ENCODE measurements at regions not wholly inside any gene's neighbourhood (a gene's known extent, or its start where the extent isn't known, plus 50 kb on each side); places are given as distances from the start of the nearest gene placed in this dataset.

DNA sequence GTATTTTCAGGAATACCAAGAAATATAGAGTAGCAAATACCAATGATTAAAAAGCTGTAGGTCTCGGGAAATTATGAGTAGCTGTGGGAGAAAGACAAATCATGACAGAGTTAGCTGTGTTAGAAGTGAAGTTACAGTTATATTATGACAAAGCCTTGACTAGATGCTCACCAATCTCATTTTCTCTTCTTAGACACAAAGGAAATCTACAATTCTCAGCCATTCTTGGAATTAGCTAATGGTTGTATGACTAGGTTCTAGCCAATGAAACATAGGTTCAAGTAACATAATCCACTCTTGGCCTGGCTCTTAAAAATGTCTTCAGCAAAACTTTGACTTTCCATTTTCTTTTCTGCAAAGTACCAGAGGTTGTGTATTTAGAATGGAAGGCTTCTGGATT is 228.8 kb upstream of the MTPN start:
- Histone ChIP-seq H3K4me1 (ENCODE audit: control insufficient read depth in 1 of 2, insufficient read depth in 1 of 2, low read depth in 1 of 2, low read length in 1 of 2) (no peaks in the 10 kb centered on the region), H3K4me3 (ENCODE audit: low read depth in 1 of 2, low read length in 1 of 2) (no peak overlapping the region), H3K27ac (no peak overlapping the region), H3K36me3 (no peaks in the 10 kb centered on the region), H3K27me3 (no peaks in the 10 kb centered on the region), H3K9me3 (no peaks in the 10 kb centered on the region)
- TF ChIP-seq CTCF (IDR thresholded peaks at IDR 0.05): no peak

GRCh38 chr7:136198168-136198567 is 221.0 kb upstream of the MTPN start:
- Histone ChIP-seq H3K27me3 (no peaks in the 10 kb centered on the region), H3K4me1 (ENCODE audit: control insufficient read depth in 1 of 2, insufficient read depth in 1 of 2, low read depth in 1 of 2, low read length in 1 of 2) (no peaks in the 10 kb centered on the region), H3K36me3 (no peaks in the 10 kb centered on the region), H3K27ac (no peak overlapping the region), H3K9me3 (no peaks in the 10 kb centered on the region), H3K4me3 (ENCODE audit: low read depth in 1 of 2, low read length in 1 of 2) (no peak overlapping the region)
- TF ChIP-seq CTCF (IDR thresholded peaks at IDR 0.05): no peak

DNA sequence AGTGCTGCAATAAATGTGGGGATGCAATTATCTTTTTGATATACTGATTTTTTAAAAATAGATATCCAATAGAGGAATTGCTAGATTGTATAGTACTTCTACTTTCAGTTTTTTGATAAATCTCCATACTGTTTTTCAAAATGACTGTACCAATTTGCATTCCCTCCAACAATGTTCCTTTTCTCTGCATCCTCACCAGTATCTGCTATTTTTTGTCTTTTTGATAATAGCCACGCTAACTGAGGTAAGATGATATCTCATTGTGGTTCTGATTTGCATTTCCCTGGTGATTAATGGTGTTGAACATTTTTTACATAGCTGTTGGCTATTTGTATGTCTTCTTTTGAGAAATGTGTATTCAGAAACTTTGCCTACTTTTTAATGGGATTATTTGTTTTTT is 217.7 kb upstream of the MTPN start:
- Histone ChIP-seq H3K27ac (no peak overlapping the region), H3K4me3 (ENCODE audit: low read depth in 1 of 2, low read length in 1 of 2) (no peak overlapping the region), H3K27me3 (no peaks in the 10 kb centered on the region), H3K9me3 (no peaks in the 10 kb centered on the region), H3K4me1 (ENCODE audit: control insufficient read depth in 1 of 2, insufficient read depth in 1 of 2, low read depth in 1 of 2, low read length in 1 of 2) (no peaks in the 10 kb centered on the region), H3K36me3 (no peaks in the 10 kb centered on the region)
- no peak for TF ChIP-seq CTCF (IDR thresholded peaks at IDR 0.05)

- H3K4me3 ChIP-seq (ENCODE audit: low read depth in 1 of 2, low read length in 1 of 2): no peak overlapping the region
- H3K4me1 ChIP-seq (ENCODE audit: control insufficient read depth in 1 of 2, insufficient read depth in 1 of 2, low read depth in 1 of 2, low read length in 1 of 2): no peaks in the 10 kb centered on the region
- no peak overlapping the region for H3K27ac ChIP-seq
- TF ChIP-seq CTCF (IDR thresholded peaks at IDR 0.05): no peak
- no peaks in the 10 kb centered on the region for H3K27me3 ChIP-seq
- H3K36me3 ChIP-seq: no peaks in the 10 kb centered on the region
- H3K9me3 ChIP-seq: no peaks in the 10 kb centered on the region
These were observed 216.8 kb upstream of the MTPN start for GRCh38 chr7:136193940-136194339.

DNA sequence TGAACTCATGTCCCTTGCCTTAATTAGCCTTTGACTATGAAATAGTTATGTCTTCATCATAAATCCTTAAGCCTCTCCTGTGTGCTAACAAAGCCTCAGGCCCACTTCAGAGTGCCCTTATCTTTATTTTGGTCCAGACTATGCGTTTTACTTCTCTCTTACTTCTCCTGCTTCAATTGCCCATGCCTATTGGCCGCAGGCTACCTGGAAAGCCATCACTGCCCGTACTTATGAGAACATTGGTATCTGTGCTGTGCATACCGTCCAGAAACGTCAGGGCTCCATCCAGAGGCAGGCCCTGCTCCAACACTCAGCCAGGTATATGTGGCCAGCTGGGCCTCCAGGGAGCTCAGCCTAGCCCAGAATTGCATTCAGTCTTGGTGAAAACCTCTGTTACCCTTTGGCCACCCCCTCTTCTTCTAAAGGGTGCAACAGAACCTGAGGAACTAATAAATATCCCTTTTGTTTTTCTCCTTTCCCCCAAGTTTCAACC is 212.4 kb upstream of the MTPN start:
- no peak for TF ChIP-seq CTCF (IDR thresholded peaks at IDR 0.05)
- Histone ChIP-seq H3K36me3 (no peaks in the 10 kb centered on the region), H3K4me3 (ENCODE audit: low read depth in 1 of 2, low read length in 1 of 2) (no peak overlapping the region), H3K9me3 (no peaks in the 10 kb centered on the region), H3K27me3 (no peaks in the 10 kb centered on the region), H3K4me1 (ENCODE audit: control insufficient read depth in 1 of 2, insufficient read depth in 1 of 2, low read depth in 1 of 2, low read length in 1 of 2) (no peaks in the 10 kb centered on the region), H3K27ac (no peak overlapping the region)

GRCh38 chr7:136186281-136186680 is 209.1 kb upstream of the MTPN start:
- H3K4me1 ChIP-seq (ENCODE audit: control insufficient read depth in 1 of 2, insufficient read depth in 1 of 2, low read depth in 1 of 2, low read length in 1 of 2): no peaks in the 10 kb centered on the region
- no peaks in the 10 kb centered on the region for H3K9me3 ChIP-seq
- TF ChIP-seq CTCF (IDR thresholded peaks at IDR 0.05): no peak
- no peaks in the 10 kb centered on the region for H3K36me3 ChIP-seq
- H3K27ac ChIP-seq: no peak overlapping the region
- no peaks in the 10 kb centered on the region for H3K27me3 ChIP-seq
- no peak overlapping the region for H3K4me3 ChIP-seq (ENCODE audit: low read depth in 1 of 2, low read length in 1 of 2)
